OCI-LY3 (cell line): ENCODE measurements at regions not wholly inside any gene's neighbourhood (a gene's known extent, or its start where the extent isn't known, plus 50 kb on each side); places are given as distances from the start of the nearest gene placed in this dataset.

Experiments used
- CTCF ChIP-seq: fragments of 200-600, 300-600 bp; sonication (generic); IDR thresholded peaks from 2 replicates; pipeline ENCODE4 v1.5.1; 2014; ENCODE audit warnings: antibody characterized with exemption, low read length, low read depth
- EZH2phosphoT487 ChIP-seq: fragments of 200-600 bp; shearing (Covaris generic); IDR thresholded peaks from 2 replicates; pipeline ENCODE4 v1.6.1; 2018; ENCODE audit warnings: antibody characterized with exemption, mixed run types, low read depth

DNA sequence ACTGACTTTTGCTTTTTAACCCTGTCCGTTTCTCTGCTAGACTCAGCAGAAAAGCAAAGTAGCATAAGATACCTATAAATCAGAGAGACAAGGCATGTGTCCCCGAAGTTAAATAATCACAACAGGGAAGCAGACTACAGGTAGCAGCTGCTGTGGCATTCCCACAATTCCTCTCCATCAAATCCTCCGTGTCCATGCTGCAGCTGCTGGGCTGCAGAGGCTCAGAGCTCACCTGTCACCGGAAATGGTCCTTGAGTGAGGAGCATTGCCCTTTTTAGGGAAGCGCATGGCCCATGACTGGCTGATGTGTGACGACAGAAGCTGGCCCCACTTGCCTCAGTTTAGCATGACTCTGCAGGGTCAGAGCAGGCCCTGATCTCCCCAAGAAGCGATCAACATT, 125.0 kb downstream of the MSX2 start:
- TF ChIP-seq CTCF: no peak
- TF ChIP-seq EZH2phosphoT487: no peak
